ENCODE measurements at regions not wholly inside any gene's neighbourhood (a gene's known extent, or its start where the extent isn't known, plus 50 kb on each side); places are given as distances from the start of the nearest gene placed in this dataset.
A peak's percentile ranks its signal among the peaks of the same experiment; 100 is the strongest.

GRCh38 chr5:38780316-38780715 lies 65.5 kb upstream of the OSMR start:
- ChIA-PET CTCF (interaction anchor here (1.2 to 2.2 kb wide), 5 partner anchors 11 to 299 kb away, joined by 3 to 5 read pairs (median 3); no protein-coding TSS in a partner anchor), POLR2A (no interaction called here)
- no peaks in the 10 kb centered on the region for H3K9me3 ChIP-seq
- no peak overlapping the region for H3K27ac ChIP-seq (ENCODE audit: low read depth in 2 of 2, low read length in 1 of 2)
- no peaks in the 10 kb centered on the region for H3K27me3 ChIP-seq (ENCODE audit: insufficient read depth)
- no peak overlapping the region for H3K4me2 ChIP-seq
- TF ChIP-seq TAF1 (IDR thresholded peaks at IDR 0.05; ENCODE audit: borderline replicate concordance, low read depth, low read length) (no peak), CHD2 (IDR thresholded peaks at IDR 0.05; ENCODE audit: low read length, partially characterized antibody) (no peak), NRF1 (IDR thresholded peaks at IDR 0.05; ENCODE audit: low read depth, low read length) (no peak), PBX3 (IDR thresholded peaks at IDR 0.05) (no peak), GABPA (IDR thresholded peaks at IDR 0.05; ENCODE audit: low read depth) (no peak), RCOR1 (IDR thresholded peaks at IDR 0.05; ENCODE audit: low read length) (no peak)
- H3K9me2 ChIP-seq: no peaks in the 10 kb centered on the region
- no peak overlapping the region for H2AFZ ChIP-seq (ENCODE audit: low read depth)
- H3K79me2 ChIP-seq (ENCODE audit: insufficient read depth): no peaks in the 10 kb centered on the region
- no peak for DNase-seq
- H3K4me1 ChIP-seq (ENCODE audit: control insufficient read depth in 1 of 2, insufficient read depth in 2 of 2, low read depth in 1 of 2, low read length in 1 of 2): peaks cover 0 to 19% of the 10 kb centered on the region in 2 experiments; a peak in 1 of 4 replicates
- H3F3A ChIP-seq (replicated peaks; ENCODE audit: insufficient read depth): peaks cover 10% of the 10 kb centered on the region
- no peaks in the 10 kb centered on the region for H3K36me3 ChIP-seq (replicated peaks in 1 of 2; ENCODE audit: control insufficient read depth in 1 of 2, insufficient read depth in 2 of 2, low read length in 1 of 2)
- no peaks in the 10 kb centered on the region for H4K20me1 ChIP-seq (ENCODE audit: insufficient read depth)
- H3K9ac ChIP-seq: no peak overlapping the region
- no peak overlapping the region for H3K4me3 ChIP-seq (ENCODE audit: low read depth in 2 of 2, low read length in 1 of 2)

GRCh38 chr5:38780945-38781344 lies 64.9 kb upstream of the OSMR start:
- Histone ChIP-seq H3K27ac (ENCODE audit: low read depth in 2 of 2, low read length in 1 of 2) (no peak overlapping the region), H3K4me3 (ENCODE audit: low read depth in 2 of 2, low read length in 1 of 2) (no peak overlapping the region), H3F3A (replicated peaks; ENCODE audit: insufficient read depth) (peaks cover 10% of the 10 kb centered on the region), H2AFZ (ENCODE audit: low read depth) (no peak overlapping the region), H3K36me3 (replicated peaks in 1 of 2; ENCODE audit: control insufficient read depth in 1 of 2, insufficient read depth in 2 of 2, low read length in 1 of 2) (no peaks in the 10 kb centered on the region), H3K9me3 (no peaks in the 10 kb centered on the region), H3K9ac (no peak overlapping the region), H3K9me2 (no peaks in the 10 kb centered on the region), H3K4me1 (ENCODE audit: control insufficient read depth in 1 of 2, insufficient read depth in 2 of 2, low read depth in 1 of 2, low read length in 1 of 2) (peaks cover 0 to 19% of the 10 kb centered on the region in 2 experiments; a peak in 1 of 4 replicates), H3K27me3 (ENCODE audit: insufficient read depth) (no peaks in the 10 kb centered on the region), H4K20me1 (ENCODE audit: insufficient read depth) (no peaks in the 10 kb centered on the region), H3K79me2 (ENCODE audit: insufficient read depth) (no peaks in the 10 kb centered on the region), H3K4me2 (no peak overlapping the region)
- WGBS (ENCODE audit: low lambda C conversion rate): 88% methylated on average over 2 of the region's 2 CpGs
- ChIA-PET CTCF (interaction anchor here (1.2 to 2.2 kb wide), 5 partner anchors 10 to 300 kb away, joined by 3 to 5 read pairs (median 3); no protein-coding TSS in a partner anchor), POLR2A (no interaction called here)
- TF ChIP-seq RCOR1 (IDR thresholded peaks at IDR 0.05; ENCODE audit: low read length) (no peak), YY1 (IDR thresholded peaks at IDR 0.05; ENCODE audit: low read depth) (no peak), CTCF (IDR thresholded peaks at IDR 0.05) (peak; percentile 21; the same call in 1 of the 2 replicates), REST (IDR thresholded peaks at IDR 0.05; ENCODE audit: low read depth, low read length) (no peak), FOXJ3 (CRISPR knock-in tag; IDR thresholded peaks at IDR 0.05) (no peak), GABPA (IDR thresholded peaks at IDR 0.05; ENCODE audit: low read depth) (no peak), TEAD4 (IDR thresholded peaks at IDR 0.05; ENCODE audit: borderline replicate concordance, insufficient read depth) (no peak), CHD2 (IDR thresholded peaks at IDR 0.05; ENCODE audit: low read length, partially characterized antibody) (no peak), MXI1 (IDR thresholded peaks at IDR 0.05; ENCODE audit: low read depth, low read length) (no peak), IRF3 (IDR thresholded peaks at IDR 0.05; ENCODE audit: low read depth, low read length) (no peak), RAD21 (IDR thresholded peaks at IDR 0.05; ENCODE audit: low read length) (peak; percentile 29; the same call in 1 of the 2 replicates), NFIC (IDR thresholded peaks at IDR 0.05; ENCODE audit: borderline replicate concordance) (peak; percentile 81), ZBTB33 (IDR thresholded peaks at IDR 0.05; ENCODE audit: borderline replicate concordance, low read depth) (no peak), TCF12 (IDR thresholded peaks at IDR 0.05) (no peak), GATA2 (CRISPR knock-in tag; IDR thresholded peaks at IDR 0.05) (no peak), TAF1 (IDR thresholded peaks at IDR 0.05; ENCODE audit: borderline replicate concordance, low read depth, low read length) (no peak)
- no peak for DNase-seq

All from SK-N-SH (cell line).